ENCODE measurements at regions not wholly inside any gene's neighbourhood (a gene's known extent, or its start where the extent isn't known, plus 50 kb on each side); places are given as distances from the start of the nearest gene placed in this dataset.

GRCh38 chr16:65689726-65690125 lies 567.9 kb upstream of the CDH11 start:
- no peaks in the 10 kb centered on the region for H3K9me1 ChIP-seq (ENCODE audit: insufficient read depth, low read length)
- no peaks in the 10 kb centered on the region for H3K4me1 ChIP-seq (ENCODE audit: control insufficient read depth, insufficient read depth, low read length)
- no peak overlapping the region for H3K4me2 ChIP-seq (ENCODE audit: low read depth, low read length)
- no peak overlapping the region for H2AK5ac ChIP-seq (ENCODE audit: low read depth, low read length)
- H4K91ac ChIP-seq (ENCODE audit: insufficient read depth, low read depth, low read length), result no peak overlapping the region
- in situ Hi-C loops (cut with MboI; ENCODE audit: low sequenced_read_pairs) (no loop called here), intact Hi-C loops (cut with micrococcal nuclease) (no loop called here), dilution Hi-C loops (cut with HindIII; ENCODE audit: low sequenced_read_pairs, unreplicated experiment) (no loop called here)
- no peak overlapping the region for H3K27ac ChIP-seq (ENCODE audit: insufficient read depth, low read length)
- no peak overlapping the region for H3K4ac ChIP-seq (ENCODE audit: low read depth, low read length)
- H2AK9ac ChIP-seq (replicated peaks; ENCODE audit: low read depth, low read length, poor library complexity), result no peak overlapping the region
- no peaks in the 10 kb centered on the region for H4K20me1 ChIP-seq (ENCODE audit: insufficient read depth, low read length)
- H3K9me3 ChIP-seq (ENCODE audit: control insufficient read depth, insufficient read depth, low read length), result 0 out of 2 replicates have a peak, but pooled peaks cover 1% of the 10 kb centered on the region
- TF ChIP-seq RAD21 (IDR thresholded peaks at IDR 0.05; ENCODE audit: low read length), result no peak
- TF ChIP-seq, protein P1, sequence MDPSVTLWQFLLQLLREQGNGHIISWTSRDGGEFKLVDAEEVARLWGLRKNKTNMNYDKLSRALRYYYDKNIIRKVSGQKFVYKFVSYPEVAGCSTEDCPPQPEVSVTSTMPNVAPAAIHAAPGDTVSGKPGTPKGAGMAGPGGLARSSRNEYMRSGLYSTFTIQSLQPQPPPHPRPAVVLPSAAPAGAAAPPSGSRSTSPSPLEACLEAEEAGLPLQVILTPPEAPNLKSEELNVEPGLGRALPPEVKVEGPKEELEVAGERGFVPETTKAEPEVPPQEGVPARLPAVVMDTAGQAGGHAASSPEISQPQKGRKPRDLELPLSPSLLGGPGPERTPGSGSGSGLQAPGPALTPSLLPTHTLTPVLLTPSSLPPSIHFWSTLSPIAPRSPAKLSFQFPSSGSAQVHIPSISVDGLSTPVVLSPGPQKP (IDR thresholded peaks at IDR 0.05; ENCODE audit: borderline replicate concordance, low read depth, low read length), result no peak
- no peak for TF ChIP-seq CEBPB (IDR thresholded peaks at IDR 0.05; ENCODE audit: low read depth, low read length)
- no peak for TF ChIP-seq POLR2A (IDR thresholded peaks at IDR 0.05; ENCODE audit: low read depth, low read length)
- TF ChIP-seq, protein P2, sequence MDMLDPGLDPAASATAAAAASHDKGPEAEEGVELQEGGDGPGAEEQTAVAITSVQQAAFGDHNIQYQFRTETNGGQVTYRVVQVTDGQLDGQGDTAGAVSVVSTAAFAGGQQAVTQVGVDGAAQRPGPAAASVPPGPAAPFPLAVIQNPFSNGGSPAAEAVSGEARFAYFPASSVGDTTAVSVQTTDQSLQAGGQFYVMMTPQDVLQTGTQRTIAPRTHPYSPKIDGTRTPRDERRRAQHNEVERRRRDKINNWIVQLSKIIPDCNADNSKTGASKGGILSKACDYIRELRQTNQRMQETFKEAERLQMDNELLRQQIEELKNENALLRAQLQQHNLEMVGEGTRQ (IDR thresholded peaks at IDR 0.05; ENCODE audit: low read depth, low read length), result no peak
- no peak for TF ChIP-seq SMC3 (IDR thresholded peaks at IDR 0.05; ENCODE audit: low read depth, low read length)
- no peak for TF ChIP-seq MXI1 (IDR thresholded peaks at IDR 0.05; ENCODE audit: borderline replicate concordance, low read depth, low read length)
- WGBS, 2 experiments (ENCODE audit: extremely low coverage in 2 of 2, insufficient read length in 1 of 2), result no CpG with 5 or more reads among the region's 8 CpGs
- H3K18ac ChIP-seq (ENCODE audit: low read depth, low read length), result no peak overlapping the region
- no peak overlapping the region for H3K23ac ChIP-seq (ENCODE audit: low read depth, low read length)
- H3K9ac ChIP-seq (ENCODE audit: low read depth, low read length), result no peak overlapping the region
- H3K56ac ChIP-seq (ENCODE audit: extremely low read depth, insufficient read depth, low read length), result no peak overlapping the region
- CTCF ChIA-PET, result no interaction called here
- no peak for DNase-seq
- H3K4me3 ChIP-seq (ENCODE audit: insufficient read depth, low read depth, low read length), result no peak overlapping the region
- H2BK120ac ChIP-seq (ENCODE audit: low read depth, low read length), result no peak overlapping the region
- peaks cover 7% of the 10 kb centered on the region for H3K27me3 ChIP-seq (ENCODE audit: control insufficient read depth, insufficient read depth, low read length)
- ATAC-seq (ENCODE audit: low read depth), result no peak
- POLR2A ChIA-PET (ENCODE audit: unreplicated experiment), result no interaction called here
- H2BK15ac ChIP-seq (ENCODE audit: low read depth, low read length), result no peak overlapping the region
- no peak overlapping the region for H2AFZ ChIP-seq (replicated peaks; ENCODE audit: low read length, poor library complexity)
- no peaks in the 10 kb centered on the region for H3K36me3 ChIP-seq (ENCODE audit: control insufficient read depth, insufficient read depth, low read length)
- H3K14ac ChIP-seq (replicated peaks; ENCODE audit: low read depth, low read length), result no peak overlapping the region
- H4K8ac ChIP-seq (ENCODE audit: low read depth in 2 of 2, low read length in 2 of 2), result no peak overlapping the region
- no TSS peak for BruUV-seq (replicated peaks)
- no peak overlapping the region for H2BK5ac ChIP-seq (ENCODE audit: low read depth, low read length, poor library complexity, severe bottlenecking)
- no peak overlapping the region for H4K5ac ChIP-seq (ENCODE audit: low read depth, low read length)
- H2BK20ac ChIP-seq (ENCODE audit: low read depth, low read length), result no peak overlapping the region
- no peaks in the 10 kb centered on the region for H3K79me1 ChIP-seq (ENCODE audit: low read depth in 1 of 2, low read length in 2 of 2)
